Right lobe of liver (tissue), 6 donors: ENCODE measurements at regions not wholly inside any gene's neighbourhood (a gene's known extent, or its start where the extent isn't known, plus 50 kb on each side); places are given as distances from the start of the nearest gene placed in this dataset.

ENCODE experiments used
- ATAC-seq, 4 donors: fragments of 200-7000 bp; cut with Tn5 transposase; one replicate each; pipeline ENCODE4 v1.9.1; 2020; ENCODE audit warnings: mild to moderate bottlenecking in 4 of 4, moderate library complexity in 4 of 4
- DNase-seq, 3 donors: peaks; one replicate each; pipeline ENCODE4 v3.0.0-alpha.2; 2020
- H3K27ac ChIP-seq, 3 donors: fragments of 200-600 bp; one replicate each; pipeline ENCODE4 v1.8.0; 2022
- H3K27me3 ChIP-seq, 2 donors: fragments of 200-600 bp; one replicate each; pipeline ENCODE4 v1.8.0; 2022
- H3K36me3 ChIP-seq, 4 donors: fragments of 200-600 bp; sonication (generic) in 1 of 4; one replicate each; pipeline versions ENCODE4 v1.5.1 to v1.8.0; 2017 to 2022; ENCODE audit warnings: control low read depth in 1 of 4
- H3K4me1 ChIP-seq, 4 donors: fragments of 200-600 bp; sonication (generic) in 1 of 4; one replicate each; pipeline versions ENCODE4 v1.5.1 to v1.8.0; 2017 to 2022; ENCODE audit warnings: control low read depth in 1 of 4
- H3K4me3 ChIP-seq, 3 donors: fragments of 200-600 bp; one replicate each; pipeline ENCODE4 v1.8.0; 2022
- H3K9me3 ChIP-seq, 4 donors: fragments of 200-600 bp; sonication (generic) in 1 of 4; one replicate each; pipeline versions ENCODE4 v1.5.1 to v1.8.0; 2017 to 2022; ENCODE audit warnings: control low read depth in 1 of 4
- CTCF ChIP-seq, 4 donors: fragments of 200-600 bp in 3 of 4; fragments of 450-650 bp in 1 of 4; IDR thresholded peaks; one replicate each; pipeline versions ENCODE4 v1.5.1 to v1.8.0; 2016 to 2022; ENCODE audit warnings: antibody characterized with exemption in 4 of 4, mild to moderate bottlenecking in 2 of 4
- POLR2A ChIP-seq: fragments of 450-650 bp; IDR thresholded peaks from one replicate; pipeline ENCODE4 v1.6.1; 2017; ENCODE audit warnings: antibody characterized with exemption, mild to moderate bottlenecking
- WGBS: methylation state at CpG from one replicate; pipeline ENCODE4 v1.1.6; 2018; ENCODE audit warnings: low coverage, low lambda C conversion rate; ENCODE audit not compliant: insufficient coverage; ENCODE audit errors: missing lambda C conversion rate; 5-methylcytosine and 5-hydroxymethylcytosine counted together
- intact Hi-C, 2 donors: fragments of 100-400 bp; cut with DNase I; formaldehyde crosslinking; loops; one replicate each; pipeline versions ENCODE4 v1.11.2 to v1.14.1; 2022
- donor health status: DM: no; HTN: yes; CAD: no.
- donor health status: DM: no; HTN: no; CAD: no.
- donor health status: DM: no; HTN: no; CAD: no.
- donor health status: DM: no; HTN: yes; CAD: no.
- donor health status: DM: no; HTN: yes; CAD: no.

GRCh38 chr10:3964516-3964915 lies 179.5 kb upstream of the KLF6 start:
- no peak for DNase-seq
- H3K4me1 ChIP-seq = no peaks in the 10 kb centered on the region
- no peak for ATAC-seq
- H3K27me3 ChIP-seq = no peaks in the 10 kb centered on the region
- intact Hi-C loops = no loop called here
- no peaks in the 10 kb centered on the region for H3K36me3 ChIP-seq
- H3K4me3 ChIP-seq = no peak overlapping the region
- TF ChIP-seq CTCF (IDR thresholded peaks at IDR 0.05) (no peak), POLR2A (no peak)
- WGBS = 55% methylated on average over 3 of the region's 3 CpGs
- H3K27ac ChIP-seq = no peak overlapping the region
- no peaks in the 10 kb centered on the region for H3K9me3 ChIP-seq

DNA sequence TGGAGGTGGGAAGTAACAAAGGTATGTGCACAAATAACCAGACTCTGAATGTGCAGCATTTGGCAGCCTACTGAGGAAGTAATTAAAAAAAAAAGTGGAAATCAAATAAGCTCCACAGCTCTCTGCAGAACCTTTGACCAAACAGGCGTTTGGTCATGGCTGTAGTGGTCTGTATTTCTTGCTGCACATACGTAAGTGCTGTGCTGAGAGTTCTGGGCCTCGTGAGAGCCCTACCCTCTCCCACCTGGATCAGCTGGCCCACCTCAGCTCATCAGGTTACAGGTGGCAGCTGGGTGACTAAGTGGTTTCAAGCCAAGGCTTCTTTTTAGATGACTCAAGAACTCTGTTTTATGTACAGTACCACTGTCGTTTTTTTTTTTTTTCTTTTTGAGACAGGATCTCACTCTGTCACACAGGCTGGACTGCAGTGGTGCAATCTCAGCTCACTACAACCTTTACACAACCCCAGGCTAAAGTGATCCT lies 178.2 kb upstream of the KLF6 start:
- Histone ChIP-seq H3K27me3 (no peaks in the 10 kb centered on the region), H3K36me3 (no peaks in the 10 kb centered on the region), H3K27ac (no peak overlapping the region), H3K4me3 (no peak overlapping the region), H3K4me1 (no peaks in the 10 kb centered on the region), H3K9me3 (no peaks in the 10 kb centered on the region)
- 22% methylated on average over 3 of the region's 4 CpGs for WGBS
- DNase-seq (no peak), ATAC-seq (peak in 2 of 4 donors; percentile 32 to 90)
- TF ChIP-seq POLR2A (no peak), CTCF (IDR thresholded peaks at IDR 0.05) (no peak)
- intact Hi-C loops = no loop called here

DNA sequence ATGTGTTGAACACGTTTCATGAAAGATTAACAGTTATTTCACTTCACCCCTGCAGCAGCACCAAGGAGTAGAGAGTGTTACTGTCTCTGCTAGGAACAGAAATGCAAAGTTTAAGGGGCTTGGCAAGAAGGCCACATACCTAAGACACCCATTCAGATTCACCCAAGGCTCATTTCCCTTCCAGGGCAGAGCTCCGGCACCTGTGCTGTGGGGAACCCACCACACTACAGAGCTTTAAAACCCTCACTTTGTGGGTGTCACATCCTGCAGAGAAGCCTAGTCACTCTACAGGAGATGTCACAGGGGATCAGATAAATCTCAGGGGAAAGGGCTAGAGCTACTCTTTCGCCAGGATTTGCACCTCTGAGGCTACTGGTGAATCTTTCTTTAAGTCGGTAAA lies 176.1 kb upstream of the KLF6 start:
- Histone ChIP-seq H3K36me3 (no peaks in the 10 kb centered on the region), H3K4me1 (no peaks in the 10 kb centered on the region), H3K9me3 (no peaks in the 10 kb centered on the region), H3K27me3 (no peaks in the 10 kb centered on the region), H3K4me3 (no peak overlapping the region), H3K27ac (no peak overlapping the region)
- no peak for TF ChIP-seq POLR2A
- no peak for TF ChIP-seq CTCF (IDR thresholded peaks at IDR 0.05)
- ATAC-seq (peak in 3 of 4 donors; percentile 57 to 61 (median 59)), DNase-seq (no peak)
- intact Hi-C loops = no loop called here
- 56% methylated on average over 4 of the region's 4 CpGs for WGBS

DNA sequence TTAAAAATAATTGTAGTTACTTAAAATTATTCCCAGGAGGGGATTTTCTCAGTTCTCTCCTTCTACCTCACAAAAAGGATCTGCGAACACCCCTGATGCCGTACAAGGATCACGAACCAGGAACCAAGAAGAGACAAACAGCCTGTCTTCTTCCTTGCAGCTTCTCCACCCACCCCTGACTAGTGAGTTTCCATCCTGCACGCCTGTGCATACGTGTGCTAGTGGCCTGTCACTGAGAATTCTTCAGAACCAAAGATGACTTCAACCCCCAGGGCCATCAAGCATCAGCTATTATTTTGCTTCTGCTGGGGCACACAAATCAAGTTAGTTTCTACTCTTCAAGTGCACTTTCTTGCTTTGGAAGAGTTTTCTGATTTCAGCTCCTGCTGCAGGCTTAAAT lies 175.5 kb upstream of the KLF6 start:
- no peak for TF ChIP-seq POLR2A
- TF ChIP-seq CTCF (IDR thresholded peaks at IDR 0.05) = no peak
- Histone ChIP-seq H3K27me3 (no peaks in the 10 kb centered on the region), H3K4me3 (no peak overlapping the region), H3K27ac (no peak overlapping the region), H3K36me3 (no peaks in the 10 kb centered on the region), H3K9me3 (no peaks in the 10 kb centered on the region), H3K4me1 (no peaks in the 10 kb centered on the region)
- ATAC-seq = no peak
- WGBS = 69% methylated on average over 5 of the region's 5 CpGs
- DNase-seq = no peak
- intact Hi-C loops = no loop called here
